Gastroesophageal sphincter (tissue), 4 donors: ENCODE measurements at regions not wholly inside any gene's neighbourhood (a gene's known extent, or its start where the extent isn't known, plus 50 kb on each side); places are given as distances from the start of the nearest gene placed in this dataset.

Experiments
- ATAC-seq: fragments of 150-250 bp; one replicate; pipeline ENCODE4 v1.9.1; 2016; ENCODE audit warnings: mild to moderate bottlenecking, moderate library complexity
- H3K27ac ChIP-seq, 4 donors: fragments of 200-600 bp; sonication (generic) in 3 of 4; 1 replicate in 3 of 4; 2 replicates in 1 of 4; pipeline ENCODE4 v1.5.1; 2016 to 2019
- H3K27me3 ChIP-seq: fragments of 200-600 bp; sonication (generic); one replicate; pipeline ENCODE4 v1.5.1; 2019
- H3K36me3 ChIP-seq, 2 donors: fragments of 200-600 bp; sonication (generic); one replicate each; pipeline ENCODE4 v1.5.1; 2019; ENCODE audit warnings: control low read depth in 1 of 2
- H3K4me1 ChIP-seq, 3 donors: fragments of 200-600 bp; sonication (generic); 1 replicate in 2 of 3; 2 replicates in 1 of 3; pipeline ENCODE4 v1.5.1; 2016 to 2019; ENCODE audit warnings: control low read depth in 2 of 3
- H3K4me3 ChIP-seq, 2 donors: fragments of 200-600 bp; sonication (generic); one replicate each; pipeline ENCODE4 v1.5.1; 2019; ENCODE audit warnings: mild to moderate bottlenecking in 1 of 2, moderate library complexity in 1 of 2
- H3K9me3 ChIP-seq, 3 donors: fragments of 200-600 bp; sonication (generic); one replicate each; pipeline ENCODE4 v1.5.1; 2017 to 2019; ENCODE audit warnings: control low read depth in 2 of 3
- EP300 ChIP-seq: sonication (generic); formaldehyde crosslinking; IDR thresholded peaks from one replicate; pipeline ENCODE4 v1.6.1; 2017; ENCODE audit warnings: antibody characterized with exemption, mild to moderate bottlenecking
- POLR2A ChIP-seq, 2 donors: fragments of 450-650 bp; IDR thresholded peaks; one replicate each; pipeline ENCODE4 v1.6.1; 2017; ENCODE audit warnings: antibody characterized with exemption in 2 of 2, mild to moderate bottlenecking in 2 of 2, moderate library complexity in 1 of 2
- POLR2AphosphoS5 ChIP-seq: sonication (generic); formaldehyde crosslinking; IDR thresholded peaks from one replicate; pipeline ENCODE4 v1.6.1; 2017; ENCODE audit warnings: antibody characterized with exemption
- WGBS, 2 donors: methylation state at CpG; one replicate each; pipeline ENCODE4 v1.1.5; 2018; ENCODE audit warnings: low coverage in 1 of 2; 5-methylcytosine and 5-hydroxymethylcytosine counted together
- TF ChIP-seq, protein P1 (sequence below), 4 experiments: fragments of 200-600 bp in 2 of 4; fragments of 450-650 bp in 2 of 4; sonication (generic) in 1 of 4; IDR thresholded peaks; one replicate each; pipeline ENCODE4 v1.5.1; 2017 to 2019; ENCODE audit warnings: antibody characterized with exemption in 4 of 4, mild to moderate bottlenecking in 2 of 4, moderate library complexity in 2 of 4

DNA sequence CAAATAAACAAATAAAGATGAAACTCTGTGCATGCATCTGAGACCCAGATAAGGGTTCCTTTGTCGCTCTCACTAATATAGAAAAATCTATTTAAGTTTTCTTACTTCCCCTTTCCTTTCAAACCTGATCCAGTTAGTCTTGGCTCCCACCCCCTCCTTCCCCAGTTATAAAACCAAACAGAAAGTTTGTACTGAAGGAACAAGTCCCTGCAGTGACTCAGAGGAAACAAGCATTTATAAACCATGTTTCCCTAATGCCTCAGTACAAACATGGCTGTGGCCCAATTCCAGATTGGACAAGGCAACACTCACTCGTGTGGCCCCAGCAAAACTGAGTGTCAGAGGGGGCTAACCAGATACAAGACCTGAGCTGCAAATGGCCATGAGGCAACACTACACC lies 65.5 kb upstream of the ARHGAP20 start:
- Histone ChIP-seq H3K4me3 (no peak overlapping the region), H3K27me3 (no peaks in the 10 kb centered on the region), H3K9me3 (peaks cover 0 to 6% (median 0%) of the 10 kb centered on the region in 3 donors), H3K36me3 (no peaks in the 10 kb centered on the region), H3K4me1 (peaks cover 0 to 18% (median 6%) of the 10 kb centered on the region in 3 donors), H3K27ac (peak overlapping the region in 2 of 4 donors; percentile 5 to 26)
- no peak for TF ChIP-seq POLR2A (IDR thresholded peaks at IDR 0.05)
- TF ChIP-seq, protein P1, sequence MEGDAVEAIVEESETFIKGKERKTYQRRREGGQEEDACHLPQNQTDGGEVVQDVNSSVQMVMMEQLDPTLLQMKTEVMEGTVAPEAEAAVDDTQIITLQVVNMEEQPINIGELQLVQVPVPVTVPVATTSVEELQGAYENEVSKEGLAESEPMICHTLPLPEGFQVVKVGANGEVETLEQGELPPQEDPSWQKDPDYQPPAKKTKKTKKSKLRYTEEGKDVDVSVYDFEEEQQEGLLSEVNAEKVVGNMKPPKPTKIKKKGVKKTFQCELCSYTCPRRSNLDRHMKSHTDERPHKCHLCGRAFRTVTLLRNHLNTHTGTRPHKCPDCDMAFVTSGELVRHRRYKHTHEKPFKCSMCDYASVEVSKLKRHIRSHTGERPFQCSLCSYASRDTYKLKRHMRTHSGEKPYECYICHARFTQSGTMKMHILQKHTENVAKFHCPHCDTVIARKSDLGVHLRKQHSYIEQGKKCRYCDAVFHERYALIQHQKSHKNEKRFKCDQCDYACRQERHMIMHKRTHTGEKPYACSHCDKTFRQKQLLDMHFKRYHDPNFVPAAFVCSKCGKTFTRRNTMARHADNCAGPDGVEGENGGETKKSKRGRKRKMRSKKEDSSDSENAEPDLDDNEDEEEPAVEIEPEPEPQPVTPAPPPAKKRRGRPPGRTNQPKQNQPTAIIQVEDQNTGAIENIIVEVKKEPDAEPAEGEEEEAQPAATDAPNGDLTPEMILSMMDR (IDR thresholded peaks at IDR 0.05), result no peak
- TF ChIP-seq EP300, result no peak
- peak; percentile 42 for TF ChIP-seq POLR2AphosphoS5
- ATAC-seq, result no peak
- WGBS, 2 donors, result 26 to 41% methylated on average over 2 of the region's 2 CpGs

DNA sequence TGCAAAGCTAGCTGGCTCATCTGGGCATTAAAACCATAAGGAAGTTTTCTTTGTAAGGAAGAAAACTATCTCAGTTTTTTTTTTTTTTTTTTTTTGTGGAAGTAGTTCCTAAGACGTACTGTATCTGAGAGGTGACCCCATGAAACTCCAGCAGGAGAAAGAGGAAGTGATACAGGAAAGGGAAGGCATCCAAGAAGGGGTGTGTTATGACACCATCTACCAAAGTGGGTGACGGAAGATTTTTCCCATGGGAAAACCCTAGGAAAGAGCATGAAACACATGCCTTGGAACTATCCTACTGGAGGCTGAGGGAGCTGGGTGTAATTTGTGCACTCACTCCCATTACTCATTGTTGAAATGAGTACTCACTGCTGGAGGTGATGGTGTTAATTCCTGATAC lies 63.8 kb upstream of the ARHGAP20 start:
- peaks cover 0 to 6% (median 0%) of the 10 kb centered on the region in 3 donors for H3K9me3 ChIP-seq
- no peak overlapping the region for H3K4me3 ChIP-seq
- WGBS, 2 donors, result 61 to 83% methylated on average over 1 to 2 of the region's 2 CpGs
- H3K27me3 ChIP-seq, result no peaks in the 10 kb centered on the region
- no peaks in the 10 kb centered on the region for H3K36me3 ChIP-seq
- TF ChIP-seq POLR2A (IDR thresholded peaks at IDR 0.05), result no peak
- TF ChIP-seq EP300, result no peak
- TF ChIP-seq POLR2AphosphoS5, result no peak
- TF ChIP-seq, protein P1 (IDR thresholded peaks at IDR 0.05), result no peak
- H3K27ac ChIP-seq, result no peak overlapping the region
- no peak for ATAC-seq
- peaks cover 0 to 13% (median 6%) of the 10 kb centered on the region in 3 donors for H3K4me1 ChIP-seq

DNA sequence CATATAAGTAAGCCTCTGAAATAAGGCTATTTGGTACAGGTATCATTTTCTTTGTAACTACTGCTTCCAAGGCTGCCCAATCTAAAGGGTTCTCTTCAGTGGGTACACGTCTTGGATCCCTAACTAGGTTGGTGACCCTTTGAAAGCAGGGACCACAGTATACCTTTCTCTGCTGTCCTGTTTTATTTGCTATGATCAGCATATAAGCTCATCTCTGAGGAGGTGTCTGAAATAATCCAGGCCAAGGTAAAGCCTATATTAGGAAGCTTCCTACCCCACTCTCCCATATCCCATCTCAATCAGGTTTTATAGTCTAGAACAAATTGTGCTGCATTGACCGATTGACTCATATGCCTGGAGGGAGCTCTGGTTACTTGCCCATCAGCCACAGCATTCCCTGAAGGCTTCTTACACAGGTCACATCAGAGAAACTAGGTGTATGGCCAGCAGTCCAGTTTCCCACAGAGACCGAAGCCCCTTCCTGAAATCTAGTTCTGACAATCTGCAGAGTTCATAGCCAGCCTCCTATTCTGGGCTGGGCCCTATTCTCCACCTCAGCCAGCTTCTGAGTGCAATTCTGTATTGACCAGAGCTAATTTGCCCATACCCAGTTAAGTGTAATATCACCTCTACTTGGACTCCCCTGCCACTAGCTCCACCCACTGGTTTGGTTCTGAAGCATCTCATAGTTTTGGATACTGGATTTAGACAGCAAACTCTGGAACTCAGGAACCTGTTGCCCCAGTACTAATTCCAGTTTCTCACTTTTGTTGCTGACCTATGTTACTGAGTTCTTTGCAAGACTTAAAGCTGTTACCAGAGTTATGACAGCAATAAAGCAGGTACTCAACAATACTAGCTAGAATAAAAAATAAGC lies 62.1 kb upstream of the ARHGAP20 start:
- peaks cover 0 to 13% (median 6%) of the 10 kb centered on the region in 3 donors for H3K4me1 ChIP-seq
- 100% methylated on average over 2 to 3 of the region's 3 CpGs for WGBS, 2 donors

DNA sequence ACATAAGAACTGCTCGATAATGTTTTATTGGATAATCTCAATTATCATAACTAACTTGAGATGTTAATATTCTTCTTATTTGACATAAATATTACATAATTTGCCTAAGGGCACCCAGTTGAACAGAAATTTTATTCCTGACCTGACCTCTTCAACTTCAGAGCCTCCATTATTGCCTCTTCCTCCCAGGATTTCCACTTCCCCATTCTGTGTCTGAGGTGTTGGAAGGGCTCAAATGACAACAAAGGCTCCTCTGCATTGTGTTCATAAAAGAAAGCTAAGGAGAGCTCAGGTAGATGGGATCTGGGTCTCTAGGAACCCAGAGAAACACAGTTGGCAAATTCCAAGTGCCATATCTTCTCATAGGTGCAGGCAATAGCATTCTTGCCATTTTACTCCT lies 61.2 kb upstream of the ARHGAP20 start:
- WGBS, 2 donors, result 89 to 93% methylated on average over 1 of the region's 1 CpG
- TF ChIP-seq POLR2A (IDR thresholded peaks at IDR 0.05) (no peak), EP300 (no peak), POLR2AphosphoS5 (no peak)
- TF ChIP-seq, protein P1 (IDR thresholded peaks at IDR 0.05), result no peak
- H3K9me3 ChIP-seq, result no peaks in the 10 kb centered on the region

More for the DNA sequence above, 62.1 kb upstream of the ARHGAP20 start:
- H3K36me3 ChIP-seq, result no peaks in the 10 kb centered on the region
- TF ChIP-seq POLR2AphosphoS5, result no peak
- TF ChIP-seq POLR2A (IDR thresholded peaks at IDR 0.05), result no peak
- no peak for TF ChIP-seq EP300
- TF ChIP-seq, protein P1 (IDR thresholded peaks at IDR 0.05), result no peak
- no peak overlapping the region for H3K4me3 ChIP-seq
- H3K9me3 ChIP-seq, result peaks cover 0 to 6% (median 0%) of the 10 kb centered on the region in 3 donors
- ATAC-seq, result no peak
- no peak overlapping the region for H3K27ac ChIP-seq
- H3K27me3 ChIP-seq, result no peaks in the 10 kb centered on the region

DNA sequence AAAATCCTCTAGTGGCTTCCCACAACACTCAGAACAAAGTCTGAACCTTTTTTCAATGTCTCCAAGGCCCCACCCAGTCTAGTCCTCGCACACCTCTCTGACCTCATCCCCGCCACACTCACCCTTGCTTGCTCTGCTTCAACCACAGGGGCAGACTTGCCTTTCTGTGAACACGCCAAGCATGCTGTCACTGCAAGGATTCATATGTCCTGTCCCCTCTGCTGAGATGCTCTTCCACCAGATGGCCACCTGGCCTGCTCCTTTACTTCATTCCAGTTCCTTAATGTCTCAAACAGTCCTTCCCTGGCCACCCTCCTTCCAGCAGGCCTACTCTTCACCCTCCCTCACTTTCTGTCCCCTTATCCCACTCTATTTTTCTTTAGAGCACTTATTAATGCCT lies 60.6 kb upstream of the ARHGAP20 start:
- Histone ChIP-seq H3K4me1 (peaks cover 0 to 10% (median 5%) of the 10 kb centered on the region in 3 donors), H3K4me3 (no peak overlapping the region), H3K9me3 (no peaks in the 10 kb centered on the region), H3K27ac (no peak overlapping the region), H3K36me3 (no peaks in the 10 kb centered on the region), H3K27me3 (no peaks in the 10 kb centered on the region)
- no peak for ATAC-seq
- 93 to 96% methylated on average over 3 of the region's 3 CpGs for WGBS, 2 donors
- TF ChIP-seq, protein P1 (IDR thresholded peaks at IDR 0.05), result no peak
- TF ChIP-seq EP300 (no peak), POLR2A (IDR thresholded peaks at IDR 0.05) (no peak), POLR2AphosphoS5 (no peak)

More for the DNA sequence above, 61.2 kb upstream of the ARHGAP20 start:
- no peak for ATAC-seq
- H3K4me3 ChIP-seq, result no peak overlapping the region
- no peaks in the 10 kb centered on the region for H3K36me3 ChIP-seq
- H3K4me1 ChIP-seq, result peaks cover 0 to 13% (median 6%) of the 10 kb centered on the region in 3 donors
- H3K27ac ChIP-seq, result no peak overlapping the region
- no peaks in the 10 kb centered on the region for H3K27me3 ChIP-seq
